Sigmoid colon (tissue), 4 donors: ENCODE measurements at regions not wholly inside any gene's neighbourhood (a gene's known extent, or its start where the extent isn't known, plus 50 kb on each side); places are given as distances from the start of the nearest gene placed in this dataset.

ENCODE experiments used
- CTCF ChIP-seq, 4 experiments: fragments of 450-650 bp in 3 of 4; fragments of 200-600 bp in 1 of 4; IDR thresholded peaks; one replicate each; pipeline ENCODE4 v1.5.1; 2016 to 2019; ENCODE audit warnings: antibody characterized with exemption in 4 of 4, mild to moderate bottlenecking in 3 of 4, moderate library complexity in 2 of 4
- EP300 ChIP-seq, 4 donors: sonication (generic); formaldehyde crosslinking; IDR thresholded peaks; one replicate each; pipeline ENCODE4 v1.6.1; 2017; ENCODE audit warnings: antibody characterized with exemption in 4 of 4
- POLR2A ChIP-seq, 2 donors: fragments of 450-650 bp; IDR thresholded peaks; one replicate each; pipeline ENCODE4 v1.6.1; 2016; ENCODE audit warnings: antibody characterized with exemption in 2 of 2, mild to moderate bottlenecking in 2 of 2, moderate library complexity in 2 of 2
- POLR2AphosphoS5 ChIP-seq, 4 donors: sonication (generic); formaldehyde crosslinking; IDR thresholded peaks; one replicate each; pipeline ENCODE4 v1.6.1; 2017; ENCODE audit warnings: antibody characterized with exemption in 4 of 4

DNA sequence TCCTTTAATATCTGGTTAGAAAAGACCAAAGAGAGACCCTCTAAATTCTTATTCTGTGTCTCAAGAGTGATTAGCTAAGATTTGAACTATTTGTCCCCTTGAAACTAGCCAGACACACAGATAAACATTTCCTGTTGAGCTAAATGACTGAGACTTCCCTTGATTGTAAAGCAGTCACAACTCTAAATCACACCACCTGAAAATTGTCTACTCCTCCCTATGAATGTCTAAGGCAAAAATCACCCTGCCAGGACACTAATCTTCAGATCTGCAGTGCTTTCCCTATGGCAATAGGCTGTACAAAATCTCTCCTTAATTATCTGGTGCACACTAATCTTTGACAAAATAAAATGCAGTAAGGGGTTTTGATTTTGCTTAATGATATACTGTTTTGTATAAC is 200.5 kb upstream of the GULP1 start:
- no peak for TF ChIP-seq CTCF (IDR thresholded peaks at IDR 0.05)
- no peak for TF ChIP-seq POLR2A (IDR thresholded peaks at IDR 0.05)
- TF ChIP-seq POLR2AphosphoS5 (IDR thresholded peaks at IDR 0.05) = no peak
- TF ChIP-seq EP300 (IDR thresholded peaks at IDR 0.05) = no peak
